Ovary (tissue), 7 donors: ENCODE measurements at regions not wholly inside any gene's neighbourhood (a gene's known extent, or its start where the extent isn't known, plus 50 kb on each side); places are given as distances from the start of the nearest gene placed in this dataset.

Experiments used
- DNase-seq, 5 donors: peaks; one replicate each; pipeline ENCODE4 v3.0.0-alpha.2; 2019 to 2020
- H3K27ac ChIP-seq, 2 donors: fragments of 200-600 bp; one replicate each; pipeline versions ENCODE4 v1.5.1 to v1.8.0; 2019 to 2022
- H3K27me3 ChIP-seq: fragments of 200-600 bp; one replicate; pipeline ENCODE4 v1.8.0; 2022
- H3K36me3 ChIP-seq: fragments of 200-600 bp; sonication (generic); one replicate; pipeline ENCODE4 v1.5.1; 2019
- H3K4me1 ChIP-seq: one replicate; pipeline ENCODE4 v1.8.1; 2013; ENCODE audit warnings: mild to moderate bottlenecking, moderate library complexity; ENCODE audit not compliant: insufficient read depth
- H3K4me3 ChIP-seq: fragments of 200-600 bp; sonication (generic); one replicate; pipeline ENCODE4 v1.5.1; 2017
- H3K9me3 ChIP-seq, 2 donors: fragments of 200-600 bp in 1 of 2; sonication (generic) in 1 of 2; one replicate each; pipeline versions ENCODE4 v1.5.1 to v1.8.1; 2013 to 2019; ENCODE audit warnings: mild to moderate bottlenecking in 1 of 2, moderate library complexity in 1 of 2
- EP300 ChIP-seq: sonication (generic); formaldehyde crosslinking; IDR thresholded peaks from one replicate; pipeline ENCODE4 v1.6.1; 2017; ENCODE audit warnings: antibody characterized with exemption
- POLR2A ChIP-seq: fragments of 450-650 bp; IDR thresholded peaks from one replicate; pipeline ENCODE4 v1.6.1; 2017; ENCODE audit warnings: antibody characterized with exemption, mild to moderate bottlenecking, moderate library complexity
- WGBS, 3 donors: extraction: QIAGEN DNeasy Blood & Tissue Kit in 1 of 3; methylation state at CpG; one replicate each; pipeline versions ENCODE4 v1.1.5 to v1.1.7; 2013 to 2017; 5-methylcytosine and 5-hydroxymethylcytosine counted together
- intact Hi-C, 4 donors: fragments of 100-400 bp; cut with DNase I; formaldehyde crosslinking; loops; one replicate each; pipeline versions ENCODE4 v1.11.0 to v1.15.1; 2022 to 2023
- TF ChIP-seq, protein P1 (sequence below), 3 donors: fragments of 450-650 bp in 2 of 3; fragments of 200-600 bp in 1 of 3; IDR thresholded peaks; one replicate each; pipeline versions ENCODE4 v1.5.1 to v1.8.0; 2016 to 2022; ENCODE audit warnings: antibody characterized with exemption in 3 of 3, mild to moderate bottlenecking in 1 of 3
- donor health status: DM: no; HTN: no; CAD: no; lungs with moderate emphysema.
- donor health status: DM: no; HTN: no; CAD: no.
- donor health status: Bipolar disorder and iron deficiency.
- donor health status: DM: no; HTN: no; CAD: no.
- donor health status: DM: yes; HTN: yes; CAD: no.

DNA sequence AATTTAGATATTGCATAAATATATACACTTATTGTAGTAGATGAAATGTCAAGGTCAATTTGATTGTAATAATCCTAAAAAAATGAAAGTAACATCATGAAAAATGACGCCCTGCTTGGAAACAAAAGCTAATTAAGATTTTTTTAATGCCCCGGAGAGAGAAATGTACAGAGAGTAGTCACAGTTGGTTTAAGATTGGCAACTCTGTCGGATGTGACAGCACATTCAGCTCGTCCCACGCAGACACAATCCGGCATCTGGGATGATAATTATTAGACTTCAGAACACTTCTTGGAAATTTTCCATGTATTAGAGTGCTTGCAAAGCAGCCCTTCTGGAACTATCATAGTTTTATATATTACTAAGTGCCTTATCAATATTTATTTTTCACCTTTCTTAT lies 478.0 kb downstream of the PDHA2 start:
- TF ChIP-seq, protein P1, sequence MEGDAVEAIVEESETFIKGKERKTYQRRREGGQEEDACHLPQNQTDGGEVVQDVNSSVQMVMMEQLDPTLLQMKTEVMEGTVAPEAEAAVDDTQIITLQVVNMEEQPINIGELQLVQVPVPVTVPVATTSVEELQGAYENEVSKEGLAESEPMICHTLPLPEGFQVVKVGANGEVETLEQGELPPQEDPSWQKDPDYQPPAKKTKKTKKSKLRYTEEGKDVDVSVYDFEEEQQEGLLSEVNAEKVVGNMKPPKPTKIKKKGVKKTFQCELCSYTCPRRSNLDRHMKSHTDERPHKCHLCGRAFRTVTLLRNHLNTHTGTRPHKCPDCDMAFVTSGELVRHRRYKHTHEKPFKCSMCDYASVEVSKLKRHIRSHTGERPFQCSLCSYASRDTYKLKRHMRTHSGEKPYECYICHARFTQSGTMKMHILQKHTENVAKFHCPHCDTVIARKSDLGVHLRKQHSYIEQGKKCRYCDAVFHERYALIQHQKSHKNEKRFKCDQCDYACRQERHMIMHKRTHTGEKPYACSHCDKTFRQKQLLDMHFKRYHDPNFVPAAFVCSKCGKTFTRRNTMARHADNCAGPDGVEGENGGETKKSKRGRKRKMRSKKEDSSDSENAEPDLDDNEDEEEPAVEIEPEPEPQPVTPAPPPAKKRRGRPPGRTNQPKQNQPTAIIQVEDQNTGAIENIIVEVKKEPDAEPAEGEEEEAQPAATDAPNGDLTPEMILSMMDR (IDR thresholded peaks at IDR 0.05): no peak
- TF ChIP-seq EP300: no peak
- TF ChIP-seq POLR2A: no peak
- H3K36me3 ChIP-seq: no peaks in the 10 kb centered on the region
- H3K4me1 ChIP-seq: no peaks in the 10 kb centered on the region
- intact Hi-C loops: no loop called here
- no peak overlapping the region for H3K4me3 ChIP-seq
- H3K27me3 ChIP-seq: no peaks in the 10 kb centered on the region
- 15 to 34% (median 20%) methylated on average over 6 of the region's 6 CpGs for WGBS, 3 donors
- DNase-seq: no peak
- H3K9me3 ChIP-seq: no peaks in the 10 kb centered on the region
- no peak overlapping the region for H3K27ac ChIP-seq

DNA sequence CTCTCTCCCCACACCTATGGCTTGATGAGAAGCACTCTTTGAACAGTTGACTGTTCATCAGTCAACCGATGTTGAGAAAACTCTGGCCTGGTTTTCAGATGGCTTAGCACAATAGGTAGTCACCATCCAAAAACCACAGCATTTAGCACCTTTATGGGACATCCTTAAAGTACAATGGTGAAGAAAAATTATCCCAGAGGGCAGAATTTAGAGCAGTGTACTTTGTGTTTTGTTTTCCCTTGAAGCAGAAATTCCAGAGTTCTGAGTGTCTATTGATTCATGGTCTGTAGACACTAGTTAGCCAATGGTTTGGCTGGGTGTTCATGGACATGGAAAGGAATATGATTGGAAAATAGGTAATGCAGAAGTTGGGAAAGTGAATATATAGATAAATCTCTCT lies 487.0 kb downstream of the PDHA2 start:
- WGBS, 3 donors: 90 to 100% (median 94%) methylated on average over 1 of the region's 1 CpG
- intact Hi-C loops: no loop called here
- no peak for DNase-seq
- no peaks in the 10 kb centered on the region for H3K27me3 ChIP-seq
- TF ChIP-seq EP300 (no peak), POLR2A (no peak)
- TF ChIP-seq, protein P1 (IDR thresholded peaks at IDR 0.05): no peak
- no peak overlapping the region for H3K27ac ChIP-seq
- H3K4me1 ChIP-seq: no peaks in the 10 kb centered on the region
- no peaks in the 10 kb centered on the region for H3K36me3 ChIP-seq
- H3K4me3 ChIP-seq: no peak overlapping the region
- no peaks in the 10 kb centered on the region for H3K9me3 ChIP-seq

DNA sequence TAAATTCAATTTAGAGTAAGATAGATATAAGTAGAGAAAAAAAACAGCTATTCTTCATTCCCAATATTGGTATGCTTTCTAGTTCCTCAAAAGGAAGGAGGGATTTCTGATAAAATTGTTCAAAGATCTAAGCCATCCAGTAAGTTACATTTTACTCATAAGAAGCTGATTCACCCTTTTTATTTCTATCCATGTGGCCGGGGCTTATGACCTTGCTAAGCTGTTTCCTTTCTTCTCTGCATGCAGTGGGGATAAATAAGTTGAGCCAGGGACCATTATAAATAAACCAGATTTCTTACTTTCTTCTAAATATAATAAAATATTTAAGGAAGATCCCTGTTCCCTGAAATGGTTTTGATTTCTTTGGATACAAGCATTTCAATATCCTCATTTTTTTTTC lies 502.3 kb downstream of the PDHA2 start:
- Histone ChIP-seq H3K9me3 (no peaks in the 10 kb centered on the region), H3K27me3 (no peaks in the 10 kb centered on the region), H3K4me1 (no peaks in the 10 kb centered on the region), H3K27ac (no peak overlapping the region), H3K4me3 (no peak overlapping the region), H3K36me3 (no peaks in the 10 kb centered on the region)
- intact Hi-C loops: no loop called here
- TF ChIP-seq POLR2A: no peak
- TF ChIP-seq, protein P1 (IDR thresholded peaks at IDR 0.05): no peak
- WGBS, 3 donors: 2 to 16% (median 9%) methylated on average over 1 of the region's 1 CpG
- no peak for DNase-seq

DNA sequence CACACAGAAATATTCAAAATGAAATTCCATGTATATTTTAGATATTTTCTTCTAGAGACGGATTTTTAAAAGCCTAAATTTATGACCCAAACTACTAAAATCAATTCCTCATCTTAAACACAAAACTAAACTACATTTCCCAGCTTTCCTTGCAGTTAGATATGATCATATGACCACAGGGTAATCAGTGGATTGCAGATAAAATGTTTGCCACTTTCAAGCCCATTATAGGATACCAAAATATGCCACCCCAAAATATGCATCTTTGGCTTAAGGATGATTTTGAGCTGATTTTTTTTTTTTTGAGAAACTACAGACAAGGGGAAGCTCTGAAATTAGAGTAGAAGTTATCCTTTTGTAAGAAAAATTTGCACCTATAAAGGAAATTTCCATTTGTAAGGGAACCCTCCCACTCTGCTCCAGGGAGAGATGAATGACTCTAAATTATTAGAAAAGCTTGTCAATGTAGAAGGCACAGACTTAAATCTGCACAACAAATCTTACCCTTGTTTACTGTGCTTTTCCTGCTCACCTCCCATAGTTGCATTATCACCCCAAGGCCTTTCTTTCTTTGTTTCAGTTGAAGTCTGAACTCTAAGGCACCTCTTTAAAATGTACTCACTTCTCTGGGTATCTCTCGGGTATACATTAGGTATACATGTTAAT lies 503.0 kb downstream of the PDHA2 start:
- intact Hi-C loops: no loop called here
- 68 to 83% (median 78%) methylated on average over 2 of the region's 2 CpGs for WGBS, 3 donors

More for the DNA sequence above, 503.0 kb downstream of the PDHA2 start:
- Histone ChIP-seq H3K4me3 (no peak overlapping the region), H3K27me3 (no peaks in the 10 kb centered on the region), H3K36me3 (no peaks in the 10 kb centered on the region), H3K4me1 (no peaks in the 10 kb centered on the region), H3K27ac (no peak overlapping the region), H3K9me3 (no peaks in the 10 kb centered on the region)
- no peak for DNase-seq
- TF ChIP-seq, protein P1 (IDR thresholded peaks at IDR 0.05): no peak
- TF ChIP-seq POLR2A (no peak), EP300 (no peak)
